Stimulated activated CD4-positive, alpha-beta T cell treated with anti-CD3 and anti-CD28 coated beads, Interleukin-1b, Interleukin-23, amount 100 ng/mL, for 4 hours (primary cell): ENCODE measurements at regions not wholly inside any gene's neighbourhood (a gene's known extent, or its start where the extent isn't known, plus 50 kb on each side); places are given as distances from the start of the nearest gene placed in this dataset.
"Not testable (repeated sequence)": the region's sequence is repeated elsewhere in the genome, so short reads cannot be mapped to it uniquely, and the experiment has no call there.

Experiments
- DNase-seq, 2 donors: peaks; one replicate each; pipeline ENCODE4 v3.0.0-alpha.2; 2020; ENCODE audit warnings: low read depth in 2 of 2

- no peak for DNase-seq
These were observed 646.4 kb upstream of the NR2F2 start for GRCh38 chr15:95684126-95684525.

GRCh38 chr15:95684693-95685115, 645.8 kb upstream of the NR2F2 start:
- DNase-seq: no peak

GRCh38 chr15:95687061-95687460, 643.4 kb upstream of the NR2F2 start:
- no peak for DNase-seq

GRCh38 chr15:95687686-95688085, 642.8 kb upstream of the NR2F2 start:
- no peak for DNase-seq

GRCh38 chr15:95690631-95691340, 639.7 kb upstream of the NR2F2 start:
- DNase-seq: no peak

- no peak for DNase-seq
These were observed 636.6 kb upstream of the NR2F2 start for GRCh38 chr15:95693917-95694316.

- no peak for DNase-seq
These were observed 632.3 kb upstream of the NR2F2 start for GRCh38 chr15:95698230-95698629.

- no peak for DNase-seq
These were observed 631.5 kb upstream of the NR2F2 start for GRCh38 chr15:95698951-95699350.

GRCh38 chr15:95699578-95699977, 630.9 kb upstream of the NR2F2 start:
- no peak for DNase-seq

- DNase-seq: not testable (repeated sequence)
These were observed 629.8 kb upstream of the NR2F2 start for GRCh38 chr15:95700692-95701091.

- no peak for DNase-seq
These were observed 629.1 kb upstream of the NR2F2 start for GRCh38 chr15:95701410-95701809.

GRCh38 chr15:95709959-95710695, 620.4 kb upstream of the NR2F2 start:
- no peak for DNase-seq

- no peak for DNase-seq
These were observed 617.7 kb upstream of the NR2F2 start for GRCh38 chr15:95712785-95713184.

- DNase-seq: no peak
These were observed 617.2 kb upstream of the NR2F2 start for GRCh38 chr15:95713324-95713723.

- no peak for DNase-seq
These were observed 615.2 kb upstream of the NR2F2 start for GRCh38 chr15:95715116-95715903.

- no peak for DNase-seq
These were observed 614.4 kb upstream of the NR2F2 start for GRCh38 chr15:95715906-95716656.

GRCh38 chr15:95716708-95717107, 613.8 kb upstream of the NR2F2 start:
- DNase-seq: no peak

GRCh38 chr15:95718441-95718840, 612.1 kb upstream of the NR2F2 start:
- DNase-seq: no peak

GRCh38 chr15:95724908-95725633, 605.4 kb upstream of the NR2F2 start:
- no peak for DNase-seq

GRCh38 chr15:95726891-95727290, 603.6 kb upstream of the NR2F2 start:
- no peak for DNase-seq

- no peak for DNase-seq
These were observed 596.6 kb upstream of the NR2F2 start for GRCh38 chr15:95733931-95734330.
